ENCODE measurements at regions not wholly inside any gene's neighbourhood (a gene's known extent, or its start where the extent isn't known, plus 50 kb on each side); places are given as distances from the start of the nearest gene placed in this dataset.

DNA sequence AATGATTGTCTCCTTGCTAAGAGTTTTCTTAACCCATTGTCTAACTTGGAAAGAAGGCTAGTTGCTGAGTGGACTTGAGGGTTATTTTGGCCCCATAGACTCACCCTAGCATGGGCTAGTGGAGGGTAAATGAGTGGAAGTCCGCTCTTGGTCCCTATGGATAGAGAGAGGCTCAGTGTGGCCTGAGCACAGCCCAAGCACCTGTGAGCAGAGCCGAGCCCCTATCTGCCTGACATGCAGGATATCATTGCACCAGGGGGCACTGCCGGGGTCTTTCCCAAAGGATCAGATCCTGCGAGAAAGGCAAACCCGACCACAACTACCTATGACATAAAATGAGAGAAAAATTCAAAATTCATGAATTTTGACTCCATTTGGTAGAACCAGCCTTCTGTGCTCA lies 70.6 kb upstream of the GGTLC1 start:
- no peak for DNase-seq (ENCODE audit: low spot score)

DNA sequence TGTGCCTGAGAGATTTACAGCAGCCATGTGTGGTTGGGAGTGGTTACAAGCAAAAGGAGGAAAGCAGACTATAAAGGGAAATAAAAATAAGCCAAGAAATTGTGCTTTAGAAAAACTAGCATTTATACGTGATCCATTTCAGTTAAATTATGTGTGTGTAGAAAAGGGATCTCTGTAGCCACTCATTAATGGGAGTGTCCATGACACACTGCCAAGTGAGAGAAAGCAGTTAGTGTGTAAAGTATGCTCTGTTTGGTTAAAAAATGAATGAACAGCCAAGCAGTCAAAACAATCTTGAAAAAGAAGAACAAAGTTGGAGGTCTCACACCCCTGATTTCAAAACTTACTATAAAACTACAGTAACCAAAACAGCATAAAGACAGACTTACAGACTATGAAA lies 67.9 kb upstream of the GGTLC1 start:
- no peak for DNase-seq (ENCODE audit: low spot score)

DNA sequence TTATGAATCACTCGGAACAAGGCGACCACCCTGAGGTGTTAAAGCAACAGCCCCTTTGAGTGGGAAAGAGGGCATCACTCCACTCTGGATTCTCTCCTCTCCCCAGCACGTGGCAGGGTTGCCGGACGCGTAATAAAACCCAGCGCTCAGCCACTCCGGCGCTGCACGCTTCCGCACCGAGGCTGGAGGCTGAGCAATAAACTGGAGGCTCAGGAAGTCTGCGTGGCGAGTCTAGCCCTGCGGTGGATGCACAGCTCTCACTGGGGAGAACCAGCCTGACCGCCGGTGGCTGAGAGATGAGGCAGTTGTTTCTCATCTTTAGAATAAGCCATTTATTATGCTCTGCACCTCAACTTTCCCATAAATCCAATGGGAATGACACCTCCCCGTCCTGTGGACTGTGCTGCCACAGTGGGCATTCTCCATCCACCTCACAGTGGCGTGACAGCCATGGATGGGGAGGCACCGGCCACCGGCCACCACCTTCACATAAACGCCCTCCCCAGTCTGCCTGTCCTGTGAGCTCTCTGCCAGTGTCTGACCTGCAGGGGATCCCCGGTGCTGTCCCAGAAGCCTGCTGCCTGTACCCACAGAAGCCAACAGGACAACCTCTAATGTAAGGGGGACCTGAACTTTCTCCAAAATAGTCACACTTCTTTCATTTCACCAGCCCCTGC lies 64.2 kb upstream of the GGTLC1 start:
- DNase-seq (ENCODE audit: low spot score), result no peak

DNA sequence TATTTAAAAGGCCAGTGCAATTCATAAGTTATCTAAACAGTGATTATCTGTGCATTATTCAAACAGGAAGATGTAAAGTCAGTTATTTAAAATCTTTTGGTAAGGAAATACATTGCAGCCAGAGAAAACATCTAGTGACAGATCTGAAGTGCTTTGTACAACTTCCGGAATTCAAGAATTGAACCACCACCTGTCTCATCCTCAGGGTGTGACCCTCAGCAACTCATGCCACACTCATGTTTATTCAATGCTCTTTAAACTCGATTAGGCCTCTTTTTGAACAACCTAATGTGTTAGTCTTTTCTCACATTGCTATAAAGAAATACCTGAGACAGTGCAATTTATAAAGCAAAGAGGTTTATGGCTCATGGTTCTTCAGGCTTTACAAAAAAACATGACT lies 62.6 kb upstream of the GGTLC1 start:
- DNase-seq (ENCODE audit: low spot score), result peak; percentile 21

DNA sequence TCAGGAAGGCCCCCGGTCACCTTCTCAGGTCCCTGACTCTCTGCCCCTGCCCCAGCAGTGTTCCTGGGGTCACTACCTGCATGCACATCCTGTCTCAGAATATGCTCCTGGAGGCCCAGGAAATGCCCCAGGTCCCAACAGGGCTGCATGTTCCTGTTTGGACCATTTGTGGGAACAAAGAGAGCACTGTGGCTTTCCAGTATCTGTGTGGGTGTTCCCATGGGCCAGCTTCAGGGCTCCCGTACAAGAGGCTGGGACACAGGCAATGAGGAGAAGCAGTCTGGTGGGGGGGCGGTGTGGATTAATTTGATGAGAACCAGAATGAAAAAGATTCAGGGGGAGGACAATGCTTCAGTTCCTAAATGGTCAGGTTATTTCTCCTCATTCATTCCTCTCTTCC lies 61.5 kb upstream of the GGTLC1 start:
- DNase-seq (ENCODE audit: low spot score), result no peak

DNA sequence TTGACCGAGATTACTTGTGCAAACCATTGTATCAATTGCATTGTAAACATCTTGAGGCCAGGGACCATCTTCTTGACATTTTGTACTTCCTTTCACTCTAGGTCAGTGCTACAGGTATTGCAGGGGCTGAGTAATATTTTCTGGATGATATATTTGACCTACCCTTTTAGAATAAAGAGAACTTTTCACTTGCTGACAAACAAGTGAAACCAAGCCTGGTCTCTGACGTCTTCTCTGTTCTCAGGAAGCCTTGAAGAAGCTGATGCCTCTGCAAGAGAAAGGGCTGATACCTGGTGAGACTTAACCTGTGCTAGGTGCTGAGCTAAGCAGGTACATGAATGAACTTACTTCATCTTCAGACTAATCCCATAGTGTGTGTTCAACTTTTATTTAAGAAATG lies 60.5 kb upstream of the GGTLC1 start:
- no peak for DNase-seq (ENCODE audit: low spot score)

DNA sequence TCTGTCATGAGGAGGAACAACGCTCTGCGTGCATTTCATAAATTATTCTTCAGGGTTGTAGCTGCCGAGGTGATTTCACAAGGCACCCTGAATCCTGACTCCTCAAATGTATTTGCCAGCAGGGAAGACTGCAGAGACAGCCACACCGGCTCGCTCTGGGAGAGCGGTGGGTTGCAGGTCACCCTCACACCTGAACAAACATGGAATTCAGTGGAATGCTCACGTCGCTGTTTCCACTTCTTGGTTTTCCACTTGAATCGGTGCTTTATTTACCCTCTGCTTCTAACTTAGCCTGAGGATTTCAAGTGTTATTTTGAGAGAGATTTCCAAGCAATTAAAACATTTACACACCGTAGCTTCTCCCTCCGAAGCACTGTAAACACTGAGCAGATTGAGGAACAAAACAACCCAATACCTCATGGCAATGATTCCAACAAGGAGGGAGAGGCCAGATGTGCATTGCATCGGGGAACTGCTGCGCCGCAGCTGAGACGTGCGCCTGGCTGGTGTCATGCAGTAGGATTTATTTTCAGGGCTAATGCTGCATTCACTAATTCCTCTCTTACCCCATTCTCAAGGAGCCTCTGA lies 59.5 kb upstream of the GGTLC1 start:
- no peak for DNase-seq (ENCODE audit: low spot score)

DNA sequence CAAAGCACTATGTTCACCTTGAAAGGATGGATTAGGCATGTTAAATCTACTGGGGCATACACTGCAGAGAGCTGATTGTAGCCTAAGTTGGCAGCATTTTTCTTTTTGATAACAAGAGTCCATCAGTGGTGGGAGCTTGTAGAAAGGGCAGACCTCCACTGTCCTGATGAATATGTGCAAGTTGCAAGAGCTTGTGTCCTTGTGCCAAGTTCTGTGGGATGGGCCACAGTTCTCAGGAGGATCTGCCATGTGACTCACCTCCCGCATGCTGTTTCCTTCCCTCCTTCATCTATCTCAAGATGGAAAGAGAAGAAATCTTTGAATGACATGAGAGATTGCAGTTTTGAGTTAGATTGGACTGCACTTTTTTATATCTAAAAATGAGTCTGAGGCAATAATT lies 58.3 kb upstream of the GGTLC1 start:
- no peak for DNase-seq (ENCODE audit: low spot score)

DNA sequence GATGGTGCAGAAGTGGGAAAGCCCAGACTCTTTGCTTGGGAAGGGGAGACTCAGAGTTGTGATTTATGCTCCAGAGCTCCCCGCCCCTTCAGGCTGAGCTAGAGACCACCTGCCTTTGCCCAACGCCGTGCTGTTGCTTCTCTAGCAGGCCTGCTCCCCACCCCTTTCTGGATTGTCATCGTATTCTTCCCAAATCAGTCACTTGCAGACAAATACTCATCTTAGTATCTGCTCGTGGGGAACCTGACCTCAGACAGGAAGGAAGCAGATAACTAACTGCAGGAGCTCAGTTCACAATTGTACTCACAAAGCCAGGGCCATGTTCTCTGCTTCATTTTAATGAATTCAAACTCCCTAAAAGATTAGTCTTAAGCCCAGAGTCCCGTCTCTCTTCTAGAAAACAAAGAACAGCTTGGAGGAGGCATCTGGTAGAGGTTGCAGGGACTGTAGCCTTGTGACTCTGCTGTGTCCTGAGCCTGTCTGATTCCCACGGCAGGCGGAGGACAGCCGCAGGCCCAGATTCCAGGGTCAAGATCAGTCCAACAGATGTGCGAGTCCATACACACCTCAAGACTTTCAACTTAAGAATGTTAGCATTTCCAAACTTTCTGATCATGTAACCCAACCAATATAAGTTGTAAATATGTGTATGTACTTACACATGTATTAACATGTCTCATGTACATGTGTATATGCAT lies 57.2 kb upstream of the GGTLC1 start:
- peak; percentile 43 for DNase-seq (ENCODE audit: low spot score)

DNA sequence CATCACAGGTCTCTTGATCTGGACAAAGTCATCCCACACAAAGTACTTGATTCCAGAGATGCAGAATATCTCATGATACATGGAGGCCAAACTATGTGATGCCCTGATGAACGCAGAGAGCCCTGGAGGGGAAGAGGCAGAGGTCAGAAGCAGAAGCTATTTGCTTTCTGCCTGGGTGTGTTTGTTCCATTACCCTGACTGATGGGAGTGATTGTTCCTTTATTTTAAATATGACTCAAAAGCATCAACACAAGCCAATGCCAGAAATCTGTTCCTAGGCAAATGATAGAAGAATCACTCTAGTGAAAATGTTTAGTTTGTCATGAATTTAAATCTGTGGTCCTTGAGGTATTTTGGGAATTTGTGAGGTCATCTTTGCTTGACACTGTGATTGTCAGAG lies 54.7 kb upstream of the GGTLC1 start:
- no peak for DNase-seq (ENCODE audit: low spot score)

DNA sequence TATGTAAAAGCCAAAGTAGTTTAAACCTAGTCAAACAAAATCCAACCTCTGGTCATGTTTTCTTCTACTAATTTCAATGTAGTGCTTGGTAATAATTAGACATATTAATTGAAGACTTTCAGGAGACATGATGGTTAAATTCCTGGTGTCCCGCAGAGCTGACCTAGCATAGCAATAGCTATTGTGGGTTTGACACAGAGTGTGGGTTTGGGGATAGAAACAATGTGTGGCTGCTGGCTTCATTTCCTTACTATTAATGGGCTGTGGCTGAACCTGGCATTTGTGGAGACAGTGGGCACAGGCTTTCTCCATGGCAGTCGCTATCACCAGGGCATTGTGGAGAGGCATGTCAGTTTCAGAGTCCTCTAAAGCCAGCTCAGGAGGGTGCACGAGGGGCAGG lies 54.1 kb upstream of the GGTLC1 start:
- DNase-seq (ENCODE audit: low spot score), result no peak

DNA sequence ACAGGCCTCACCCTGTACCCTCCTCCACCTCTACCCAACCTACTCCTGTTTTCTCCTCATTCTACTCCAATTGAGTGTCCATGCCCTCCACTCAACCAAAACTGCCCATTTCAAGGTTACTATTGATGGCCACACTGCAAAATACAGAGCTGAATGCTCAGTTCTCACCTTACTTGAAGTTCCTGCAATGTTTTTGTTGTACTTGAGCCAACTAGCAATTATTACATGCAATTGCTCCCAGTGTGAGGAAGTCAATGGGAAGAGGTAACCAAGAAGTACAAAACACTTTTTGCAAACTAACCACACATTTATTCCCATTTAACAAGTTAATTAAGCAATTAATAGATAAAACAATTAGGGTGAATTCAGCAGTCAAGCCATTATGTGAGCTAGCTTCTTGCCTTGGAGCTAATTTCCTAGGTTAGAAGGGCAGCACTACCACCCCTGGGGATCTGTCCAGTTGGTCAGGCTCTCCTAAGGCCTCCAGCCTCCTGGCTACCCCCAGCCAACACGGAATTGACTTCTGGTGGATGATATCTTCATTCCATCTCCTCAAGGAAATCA lies 52.4 kb upstream of the GGTLC1 start:
- no peak for DNase-seq (ENCODE audit: low spot score)

DNA sequence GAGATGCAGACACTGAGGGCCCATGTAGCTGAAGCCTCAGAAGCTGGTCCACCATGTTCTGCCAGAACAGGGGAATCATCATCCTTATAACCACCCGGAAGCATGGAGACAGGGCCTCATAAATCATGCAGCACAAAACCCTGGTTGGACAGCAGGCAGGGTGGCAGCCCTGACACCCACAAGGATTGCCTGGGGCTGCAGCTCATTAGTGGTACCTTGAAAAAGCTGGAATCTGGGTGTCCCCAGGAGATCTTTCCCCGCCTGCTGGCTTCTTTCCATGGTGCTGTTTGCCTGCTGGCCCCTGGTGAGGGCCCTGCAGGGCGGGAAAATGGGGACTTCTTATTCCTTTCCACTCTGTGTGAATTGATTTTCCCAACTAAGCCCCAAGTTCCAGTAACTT lies 50.6 kb upstream of the GGTLC1 start:
- DNase-seq (ENCODE audit: low spot score), result no peak

Measured in CD4-positive, alpha-beta T cell treated with Interleukin-15 for 4 hours (primary cell).